OCI-LY1 (cell line): ENCODE measurements at regions not wholly inside any gene's neighbourhood (a gene's known extent, or its start where the extent isn't known, plus 50 kb on each side); places are given as distances from the start of the nearest gene placed in this dataset.

Source experiments
- H2AFZ ChIP-seq: fragments of 200-600 bp; sonication (generic), shearing (Covaris generic); 2 replicates; pipeline ENCODE4 v1.6.0; 2014; ENCODE audit warnings: antibody characterized with exemption, mild to moderate bottlenecking, low read length
- H3F3A ChIP-seq: fragments of 200-600 bp; sonication (generic), shearing (Covaris generic); 2 replicates; pipeline ENCODE4 v1.6.0; 2014; ENCODE audit warnings: mild to moderate bottlenecking, antibody characterized with exemption, low read length, moderate library complexity; ENCODE audit not compliant: insufficient read depth
- H3K27ac ChIP-seq: fragments of 200-600 bp; sonication (generic); 2 replicates; pipeline ENCODE4 v1.5.1; 2014; ENCODE audit warnings: low read length, mixed run types, mild to moderate bottlenecking, low read depth; ENCODE audit not compliant: poor library complexity, severe bottlenecking
- H3K27me3 ChIP-seq: fragments of 200-600 bp; sonication (generic); 2 replicates; pipeline ENCODE4 v1.6.0; 2014; ENCODE audit warnings: antibody characterized with exemption, mild to moderate bottlenecking, low read length, moderate library complexity; ENCODE audit not compliant: insufficient read depth
- H3K36me3 ChIP-seq: fragments of 200-600 bp; sonication (generic); 2 replicates; pipeline ENCODE4 v1.6.1; 2014; ENCODE audit warnings: mild to moderate bottlenecking, antibody characterized with exemption, low read length, moderate library complexity, mixed read lengths; ENCODE audit not compliant: insufficient read depth
- H3K4me1 ChIP-seq: fragments of 200-600 bp; sonication (generic); 2 replicates; pipeline ENCODE4 v1.5.1; 2014; ENCODE audit warnings: mild to moderate bottlenecking, low read length, moderate library complexity; ENCODE audit not compliant: insufficient read depth, severe bottlenecking
- H3K4me2 ChIP-seq: fragments of 200-600 bp; sonication (generic), shearing (Covaris generic); 2 replicates; pipeline ENCODE4 v1.6.1; 2014; ENCODE audit warnings: low read length
- H3K4me3 ChIP-seq: fragments of 200-600 bp; sonication (generic); 2 replicates; pipeline ENCODE4 v1.5.1; 2014; ENCODE audit warnings: low read length, low read depth, mild to moderate bottlenecking, mixed read lengths; ENCODE audit not compliant: poor library complexity, severe bottlenecking
- H3K79me2 ChIP-seq: fragments of 200-600 bp; shearing (Covaris generic); 2 replicates; pipeline ENCODE4 v1.6.1; 2016; ENCODE audit warnings: mixed run types, low read length, mixed read lengths; ENCODE audit not compliant: insufficient read depth
- H3K9ac ChIP-seq: fragments of 200-600 bp; sonication (generic), shearing (Covaris generic); 2 replicates; pipeline ENCODE4 v1.6.1; 2014; ENCODE audit warnings: mild to moderate bottlenecking, low read length, mixed read lengths
- H3K9me2 ChIP-seq: fragments of 200-600 bp; sonication (generic), shearing (Covaris generic); 2 replicates; pipeline ENCODE4 v1.6.1; 2014; ENCODE audit warnings: low read depth, mild to moderate bottlenecking, low read length, mixed read lengths
- H3K9me3 ChIP-seq: fragments of 200-600 bp; shearing (Covaris generic); 2 replicates; pipeline ENCODE4 v1.6.1; 2014; ENCODE audit warnings: low read length, mixed read lengths
- H4K20me1 ChIP-seq: fragments of 200-600 bp; sonication (generic), shearing (Covaris generic); 2 replicates; pipeline ENCODE4 v1.6.0; 2016; ENCODE audit warnings: mild to moderate bottlenecking, low read length; ENCODE audit not compliant: insufficient read depth
- EZH2 ChIP-seq: fragments of 200-600 bp; sonication (generic), shearing (Covaris generic); IDR thresholded peaks from 2 replicates; pipeline ENCODE4 v1.8.0; 2017; ENCODE audit warnings: borderline replicate concordance, mixed run types, mild to moderate bottlenecking, antibody characterized with exemption, low read length, moderate library complexity, mixed read lengths
- TF ChIP-seq, protein P1 (sequence below): fragments of 200-600 bp; sonication (generic), shearing (Covaris generic); IDR thresholded peaks from 2 replicates; pipeline ENCODE4 v1.5.1; 2017; ENCODE audit warnings: mild to moderate bottlenecking, antibody characterized with exemption, low read length, moderate library complexity, mixed read lengths

DNA sequence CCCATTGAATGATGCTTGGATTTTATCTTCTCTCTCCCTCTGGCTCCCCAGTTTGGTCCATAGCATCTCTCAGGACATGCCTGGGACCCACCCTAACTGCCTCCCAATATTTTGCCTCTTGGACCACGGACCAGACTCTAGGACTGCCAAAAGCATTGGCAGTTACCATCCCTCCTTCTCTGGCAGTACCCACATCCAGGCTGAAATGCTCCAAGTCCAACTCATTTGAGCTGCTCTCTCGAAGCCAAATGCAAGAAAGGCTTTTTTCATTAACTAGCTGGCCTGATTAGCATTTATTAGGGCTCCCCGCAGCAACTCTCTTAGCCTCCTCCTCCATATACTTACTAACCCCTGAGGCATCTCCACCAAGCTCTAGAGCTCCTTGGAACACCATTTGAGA, 140.0 kb upstream of the GRIK3 start:
- no peaks in the 10 kb centered on the region for H3K79me2 ChIP-seq
- no peaks in the 10 kb centered on the region for H3K9me3 ChIP-seq
- no peak overlapping the region for H3K27ac ChIP-seq
- H3K4me1 ChIP-seq: no peaks in the 10 kb centered on the region
- H3K27me3 ChIP-seq: no peaks in the 10 kb centered on the region
- no peaks in the 10 kb centered on the region for H3K36me3 ChIP-seq
- H3F3A ChIP-seq: no peaks in the 10 kb centered on the region
- no peak overlapping the region for H3K9ac ChIP-seq
- no peaks in the 10 kb centered on the region for H4K20me1 ChIP-seq
- TF ChIP-seq EZH2: no peak
- TF ChIP-seq, protein P1, sequence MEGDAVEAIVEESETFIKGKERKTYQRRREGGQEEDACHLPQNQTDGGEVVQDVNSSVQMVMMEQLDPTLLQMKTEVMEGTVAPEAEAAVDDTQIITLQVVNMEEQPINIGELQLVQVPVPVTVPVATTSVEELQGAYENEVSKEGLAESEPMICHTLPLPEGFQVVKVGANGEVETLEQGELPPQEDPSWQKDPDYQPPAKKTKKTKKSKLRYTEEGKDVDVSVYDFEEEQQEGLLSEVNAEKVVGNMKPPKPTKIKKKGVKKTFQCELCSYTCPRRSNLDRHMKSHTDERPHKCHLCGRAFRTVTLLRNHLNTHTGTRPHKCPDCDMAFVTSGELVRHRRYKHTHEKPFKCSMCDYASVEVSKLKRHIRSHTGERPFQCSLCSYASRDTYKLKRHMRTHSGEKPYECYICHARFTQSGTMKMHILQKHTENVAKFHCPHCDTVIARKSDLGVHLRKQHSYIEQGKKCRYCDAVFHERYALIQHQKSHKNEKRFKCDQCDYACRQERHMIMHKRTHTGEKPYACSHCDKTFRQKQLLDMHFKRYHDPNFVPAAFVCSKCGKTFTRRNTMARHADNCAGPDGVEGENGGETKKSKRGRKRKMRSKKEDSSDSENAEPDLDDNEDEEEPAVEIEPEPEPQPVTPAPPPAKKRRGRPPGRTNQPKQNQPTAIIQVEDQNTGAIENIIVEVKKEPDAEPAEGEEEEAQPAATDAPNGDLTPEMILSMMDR: no peak
- no peak overlapping the region for H2AFZ ChIP-seq
- no peaks in the 10 kb centered on the region for H3K9me2 ChIP-seq
- no peak overlapping the region for H3K4me2 ChIP-seq
- H3K4me3 ChIP-seq: no peak overlapping the region

DNA sequence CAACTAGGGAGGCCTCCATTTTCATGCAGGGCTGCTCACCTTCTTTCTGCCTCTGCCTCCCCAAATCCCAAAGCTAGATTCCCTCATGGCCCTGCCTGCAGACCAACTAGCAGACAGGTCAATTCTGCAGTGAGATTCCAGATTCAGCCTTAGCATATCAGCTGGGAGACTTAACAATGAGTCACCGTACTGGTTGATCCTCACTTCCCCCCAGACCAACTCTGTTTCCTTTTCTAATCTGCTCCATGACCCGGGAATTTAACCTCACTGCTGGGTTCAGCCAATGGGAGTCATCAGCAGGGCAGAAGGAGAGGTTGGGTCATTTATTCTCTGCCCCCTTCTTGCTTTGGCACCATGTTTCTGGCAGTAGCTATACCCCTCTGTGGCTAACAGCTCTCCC, 140.6 kb upstream of the GRIK3 start:
- no peak overlapping the region for H3K9ac ChIP-seq
- no peak overlapping the region for H3K27ac ChIP-seq
- no peaks in the 10 kb centered on the region for H3K27me3 ChIP-seq
- H3K4me2 ChIP-seq: no peak overlapping the region
- no peaks in the 10 kb centered on the region for H3K9me3 ChIP-seq
- TF ChIP-seq EZH2: no peak
- TF ChIP-seq, protein P1: no peak
- H3K4me3 ChIP-seq: no peak overlapping the region
- H4K20me1 ChIP-seq: no peaks in the 10 kb centered on the region
- no peaks in the 10 kb centered on the region for H3K9me2 ChIP-seq
- no peak overlapping the region for H2AFZ ChIP-seq
- H3K4me1 ChIP-seq: no peaks in the 10 kb centered on the region
- H3K36me3 ChIP-seq: no peaks in the 10 kb centered on the region
- H3F3A ChIP-seq: no peaks in the 10 kb centered on the region
- H3K79me2 ChIP-seq: no peaks in the 10 kb centered on the region

DNA sequence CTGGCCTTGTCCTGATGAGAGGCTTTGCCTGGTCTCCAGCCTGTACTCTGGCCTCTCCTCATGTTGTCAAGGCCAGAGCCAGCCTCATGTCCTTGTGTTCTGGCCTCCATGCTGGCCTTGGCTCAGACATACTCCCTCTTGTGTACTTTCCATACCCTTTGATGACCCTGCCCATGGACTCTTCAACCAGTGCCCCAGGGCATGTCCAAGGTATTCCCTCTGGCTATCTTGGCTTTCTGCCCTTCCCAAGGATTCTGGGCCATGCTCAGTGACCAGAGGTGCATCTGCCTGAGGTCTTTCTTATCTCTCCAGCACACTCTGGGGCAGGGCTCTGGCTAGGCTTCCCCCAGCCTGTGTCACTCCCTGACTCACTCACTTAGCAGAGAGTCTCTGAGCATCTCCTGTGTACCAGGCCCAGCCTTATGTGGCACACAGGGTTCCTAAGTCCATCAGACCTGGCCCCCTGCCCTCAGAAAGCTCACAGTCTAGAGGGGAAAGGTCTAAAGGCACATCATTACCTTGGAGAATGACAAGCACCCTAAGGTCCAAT, 141.4 kb upstream of the GRIK3 start:
- no peaks in the 10 kb centered on the region for H4K20me1 ChIP-seq
- no peaks in the 10 kb centered on the region for H3F3A ChIP-seq
- H3K27ac ChIP-seq: no peak overlapping the region
- H3K4me3 ChIP-seq: no peak overlapping the region
- no peaks in the 10 kb centered on the region for H3K9me3 ChIP-seq
- TF ChIP-seq EZH2: no peak
- TF ChIP-seq, protein P1: no peak
- H3K79me2 ChIP-seq: no peaks in the 10 kb centered on the region
- no peaks in the 10 kb centered on the region for H3K36me3 ChIP-seq
- no peaks in the 10 kb centered on the region for H3K9me2 ChIP-seq
- no peak overlapping the region for H2AFZ ChIP-seq
- no peak overlapping the region for H3K9ac ChIP-seq
- H3K27me3 ChIP-seq: no peaks in the 10 kb centered on the region
- no peak overlapping the region for H3K4me2 ChIP-seq
- H3K4me1 ChIP-seq: no peaks in the 10 kb centered on the region
